Kidney (tissue), 13 donors: ENCODE measurements at regions not wholly inside any gene's neighbourhood (a gene's known extent, or its start where the extent isn't known, plus 50 kb on each side); places are given as distances from the start of the nearest gene placed in this dataset.

ENCODE experiments used
- DNase-seq, 5 donors: peaks; one replicate each; pipeline ENCODE4 v3.0.0-alpha.2; 2013 to 2020
- FAIRE-seq: peaks from 2 replicates; lab custom pipeline; 2012; peaks lifted over from hg19 to GRCh38; lab: Jason Lieb, UNC
- H3K27ac ChIP-seq, 2 donors: one replicate each; pipeline ENCODE4 v1.7.0; 2013; ENCODE audit warnings: low read depth in 2 of 2, low read length in 2 of 2, inconsistent platforms in 1 of 2
- H3K27me3 ChIP-seq: one replicate; pipeline ENCODE4 v1.7.1; 2013; ENCODE audit warnings: low read length, inconsistent platforms; ENCODE audit not compliant: control insufficient read depth, insufficient read depth
- H3K36me3 ChIP-seq, 3 donors: one replicate each; pipeline versions ENCODE4 v1.7.0 to v1.7.1; 2013; ENCODE audit warnings: low read length in 3 of 3, control low read depth in 1 of 3, inconsistent platforms in 1 of 3; ENCODE audit not compliant: insufficient read depth in 3 of 3, control insufficient read depth in 2 of 3
- H3K4me1 ChIP-seq, 3 donors: one replicate each; pipeline versions ENCODE4 v1.7.0 to v1.7.1; 2013; ENCODE audit warnings: low read length in 3 of 3, inconsistent platforms in 1 of 3, low read depth in 1 of 3; ENCODE audit not compliant: control insufficient read depth in 2 of 3, insufficient read depth in 2 of 3
- H3K4me3 ChIP-seq, 3 donors: one replicate each; pipeline versions ENCODE4 v1.7.0 to v1.8.1; 2013; ENCODE audit warnings: low read length in 3 of 3, control low read depth in 1 of 3, inconsistent platforms in 1 of 3
- H3K9ac ChIP-seq, 3 donors: one replicate each; pipeline versions ENCODE4 v1.7.0 to v1.7.1; 2013; ENCODE audit warnings: low read length in 3 of 3, control low read depth in 1 of 3, inconsistent platforms in 1 of 3
- H3K9me3 ChIP-seq, 3 donors: one replicate each; pipeline versions ENCODE4 v1.7.0 to v1.7.1; 2013; ENCODE audit warnings: low read length in 3 of 3, control low read depth in 1 of 3, inconsistent platforms in 1 of 3; ENCODE audit not compliant: control insufficient read depth in 2 of 3, insufficient read depth in 1 of 3
- CTCF ChIP-seq: IDR thresholded peaks from 3 replicates; pipeline ENCODE4 v1.5.1; 2012; ENCODE audit warnings: mild to moderate bottlenecking, moderate library complexity, borderline replicate concordance; ENCODE audit not compliant: insufficient read depth; ENCODE audit errors: extremely low read depth
- intact Hi-C: fragments of 100-400 bp; cut with DNase I; formaldehyde crosslinking; loops from one replicate; pipeline ENCODE4 v1.11.1; 2022
- donor health status: control.
- donor health status: control.
- donor health status: control.
- donor health status: control.
- donor health status: control.
- donor health status: DM: yes; HTN: yes; CAD: no.
- donor health status: Normal renal cell carcinoma (clear cell type).

- intact Hi-C loops, result no loop called here
- Histone ChIP-seq H3K9ac (no peak overlapping the region), H3K9me3 (no peaks in the 10 kb centered on the region), H3K27ac (no peak overlapping the region), H3K4me1 (no peaks in the 10 kb centered on the region), H3K27me3 (no peaks in the 10 kb centered on the region), H3K4me3 (no peak overlapping the region), H3K36me3 (no peaks in the 10 kb centered on the region)
- no peak for DNase-seq
- no peak for FAIRE-seq
- no peak for TF ChIP-seq CTCF
These were observed 190.3 kb upstream of the MAF start for GRCh38 chr16:79790854-79791253.

GRCh38 chr16:79788949-79789348, 188.4 kb upstream of the MAF start:
- no peaks in the 10 kb centered on the region for H3K9me3 ChIP-seq
- H3K36me3 ChIP-seq, result no peaks in the 10 kb centered on the region
- intact Hi-C loops, result no loop called here
- DNase-seq, result no peak
- H3K27ac ChIP-seq, result no peak overlapping the region
- FAIRE-seq, result no peak
- no peak overlapping the region for H3K4me3 ChIP-seq
- H3K4me1 ChIP-seq, result no peaks in the 10 kb centered on the region
- H3K27me3 ChIP-seq, result no peaks in the 10 kb centered on the region
- H3K9ac ChIP-seq, result no peak overlapping the region
- no peak for TF ChIP-seq CTCF

GRCh38 chr16:79786389-79786788, 185.9 kb upstream of the MAF start:
- Histone ChIP-seq H3K27ac (no peak overlapping the region), H3K4me3 (no peak overlapping the region), H3K27me3 (no peaks in the 10 kb centered on the region), H3K9ac (no peak overlapping the region), H3K9me3 (no peaks in the 10 kb centered on the region), H3K4me1 (no peaks in the 10 kb centered on the region), H3K36me3 (no peaks in the 10 kb centered on the region)
- no peak for TF ChIP-seq CTCF
- DNase-seq, result no peak
- FAIRE-seq, result no peak
- intact Hi-C loops, result no loop called here

GRCh38 chr16:79784007-79784406, 183.5 kb upstream of the MAF start:
- intact Hi-C loops, result no loop called here
- Histone ChIP-seq H3K27ac (no peak overlapping the region), H3K27me3 (no peaks in the 10 kb centered on the region), H3K36me3 (no peaks in the 10 kb centered on the region), H3K9me3 (no peaks in the 10 kb centered on the region), H3K4me1 (no peaks in the 10 kb centered on the region), H3K9ac (no peak overlapping the region), H3K4me3 (no peak overlapping the region)
- DNase-seq (no peak), FAIRE-seq (no peak)
- TF ChIP-seq CTCF, result no peak
